HEK293T (cell line): ENCODE measurements at regions not wholly inside any gene's neighbourhood (a gene's known extent, or its start where the extent isn't known, plus 50 kb on each side); places are given as distances from the start of the nearest gene placed in this dataset.

Experiments
- ARNT ChIP-seq: fragments of 450-650 bp; IDR thresholded peaks from 2 replicates; pipeline ENCODE4 v1.6.1; 2017; ENCODE audit warnings: mild to moderate bottlenecking
- BHLHE40 ChIP-seq: fragments of 450-650 bp; IDR thresholded peaks from 2 replicates; pipeline ENCODE4 v1.6.1; 2016; ENCODE audit warnings: mild to moderate bottlenecking, moderate library complexity, borderline replicate concordance
- ELF4 ChIP-seq: fragments of 450-650 bp; IDR thresholded peaks from 2 replicates; pipeline ENCODE4 v1.6.1; 2017; ENCODE audit warnings: antibody characterized with exemption
- FOXA1 ChIP-seq: fragments of 450-650 bp; IDR thresholded peaks from 2 replicates; pipeline ENCODE4 v1.6.1; 2016; ENCODE audit warnings: mild to moderate bottlenecking
- FOXK2 ChIP-seq: fragments of 450-650 bp; IDR thresholded peaks from 2 replicates; pipeline ENCODE4 v1.6.1; 2016; ENCODE audit warnings: mild to moderate bottlenecking
- FOXM1 ChIP-seq: fragments of 450-650 bp; IDR thresholded peaks from 2 replicates; pipeline ENCODE4 v1.6.1; 2017; ENCODE audit warnings: mild to moderate bottlenecking, borderline replicate concordance
- HDGF ChIP-seq: fragments of 450-650 bp; IDR thresholded peaks from 2 replicates; pipeline ENCODE4 v1.6.1; 2017; ENCODE audit warnings: antibody characterized with exemption, borderline replicate concordance
- L3MBTL2 ChIP-seq: fragments of 450-650 bp; conservative IDR thresholded peaks from 2 replicates; pipeline ENCODE4 v1.6.1; 2016; ENCODE audit warnings: mild to moderate bottlenecking
- NFRKB ChIP-seq: fragments of 450-650 bp; IDR thresholded peaks from 2 replicates; pipeline ENCODE4 v1.6.1; 2016; ENCODE audit warnings: mild to moderate bottlenecking, moderate library complexity
- PKNOX1 ChIP-seq: fragments of 450-650 bp; IDR thresholded peaks from 2 replicates; pipeline ENCODE4 v1.6.1; 2016
- SP1 ChIP-seq: fragments of 450-650 bp; IDR thresholded peaks from 2 replicates; pipeline ENCODE4 v1.6.1; 2017
- SUZ12 ChIP-seq: fragments of 450-650 bp; IDR thresholded peaks from 2 replicates; pipeline ENCODE4 v1.6.1; 2016; ENCODE audit warnings: mild to moderate bottlenecking
- TARDBP ChIP-seq: fragments of 450-650 bp; IDR thresholded peaks from 2 replicates; pipeline ENCODE4 v1.6.1; 2016

- no peak for TF ChIP-seq FOXA1
- no peak for TF ChIP-seq SP1
- no peak for TF ChIP-seq PKNOX1
- no peak for TF ChIP-seq BHLHE40
- no peak for TF ChIP-seq HDGF
- no peak for TF ChIP-seq ARNT
- no peak for TF ChIP-seq FOXK2
- no peak for TF ChIP-seq NFRKB
- TF ChIP-seq SUZ12, result no peak
- TF ChIP-seq TARDBP, result no peak
- TF ChIP-seq FOXM1, result no peak
- no peak for TF ChIP-seq L3MBTL2
- TF ChIP-seq ELF4, result no peak
These were observed 210.9 kb upstream of the PRKD1 start for GRCh38 chr14:30138567-30138966.
